BE2C (cell line): ENCODE measurements at regions not wholly inside any gene's neighbourhood (a gene's known extent, or its start where the extent isn't known, plus 50 kb on each side); places are given as distances from the start of the nearest gene placed in this dataset.

Experiments
- DNase-seq: peaks from one replicate; pipeline ENCODE4 v3.0.0-alpha.2; 2020
- H3K27me3 ChIP-seq: fragments of 250-450 bp; sonication (Bioruptor Pico); 2 replicates; pipeline ENCODE4 v1.5.1; 2020; ENCODE audit warnings: mild to moderate bottlenecking
- H3K36me3 ChIP-seq: fragments of 250-450 bp; sonication (Bioruptor Pico); 2 replicates; pipeline ENCODE4 v1.5.1; 2020; ENCODE audit warnings: mild to moderate bottlenecking
- H3K4me1 ChIP-seq: fragments of 250-450 bp; sonication (Bioruptor Pico); 2 replicates; pipeline ENCODE4 v1.5.1; 2020
- H3K4me3 ChIP-seq: 2 replicates; pipeline ENCODE4 v1.5.1; 2011; ENCODE audit warnings: low read depth, low read length
- H3K9me3 ChIP-seq: fragments of 250-450 bp; sonication (Bioruptor Pico); 2 replicates; pipeline ENCODE4 v1.5.1; 2020
- TF ChIP-seq, protein P1 (sequence below): IDR thresholded peaks from 2 replicates; pipeline ENCODE4 v1.5.1; 2012; ENCODE audit warnings: mild to moderate bottlenecking, low read depth, low read length

DNA sequence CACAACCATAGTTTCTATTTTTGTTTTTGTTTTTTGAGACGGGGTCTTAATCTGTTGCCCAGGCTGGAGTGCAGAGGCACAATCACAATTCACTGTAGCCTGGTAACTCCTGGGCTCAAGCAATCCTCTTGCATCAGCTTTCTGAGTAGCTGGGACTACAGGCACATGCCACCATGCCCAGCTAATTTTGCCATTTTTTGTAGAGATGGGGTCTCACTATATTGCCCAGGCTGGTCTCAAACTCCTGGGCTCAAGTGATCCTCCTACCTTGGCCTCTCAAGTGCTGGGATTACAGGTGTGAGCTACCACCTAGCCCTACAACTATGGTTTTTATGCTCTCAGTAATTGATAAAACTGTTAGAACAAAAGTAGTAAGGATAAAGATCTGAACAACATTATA, 147.5 kb upstream of the SHB start:
- no peaks in the 10 kb centered on the region for H3K27me3 ChIP-seq
- H3K4me1 ChIP-seq: peaks cover 8% of the 10 kb centered on the region
- TF ChIP-seq, protein P1, sequence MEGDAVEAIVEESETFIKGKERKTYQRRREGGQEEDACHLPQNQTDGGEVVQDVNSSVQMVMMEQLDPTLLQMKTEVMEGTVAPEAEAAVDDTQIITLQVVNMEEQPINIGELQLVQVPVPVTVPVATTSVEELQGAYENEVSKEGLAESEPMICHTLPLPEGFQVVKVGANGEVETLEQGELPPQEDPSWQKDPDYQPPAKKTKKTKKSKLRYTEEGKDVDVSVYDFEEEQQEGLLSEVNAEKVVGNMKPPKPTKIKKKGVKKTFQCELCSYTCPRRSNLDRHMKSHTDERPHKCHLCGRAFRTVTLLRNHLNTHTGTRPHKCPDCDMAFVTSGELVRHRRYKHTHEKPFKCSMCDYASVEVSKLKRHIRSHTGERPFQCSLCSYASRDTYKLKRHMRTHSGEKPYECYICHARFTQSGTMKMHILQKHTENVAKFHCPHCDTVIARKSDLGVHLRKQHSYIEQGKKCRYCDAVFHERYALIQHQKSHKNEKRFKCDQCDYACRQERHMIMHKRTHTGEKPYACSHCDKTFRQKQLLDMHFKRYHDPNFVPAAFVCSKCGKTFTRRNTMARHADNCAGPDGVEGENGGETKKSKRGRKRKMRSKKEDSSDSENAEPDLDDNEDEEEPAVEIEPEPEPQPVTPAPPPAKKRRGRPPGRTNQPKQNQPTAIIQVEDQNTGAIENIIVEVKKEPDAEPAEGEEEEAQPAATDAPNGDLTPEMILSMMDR: no peak

GRCh38 chr9:38215465-38215864, 146.4 kb upstream of the SHB start:
- peaks cover 8% of the 10 kb centered on the region for H3K4me1 ChIP-seq
- H3K9me3 ChIP-seq: no peaks in the 10 kb centered on the region
- TF ChIP-seq, protein P1: no peak
- DNase-seq: no peak
- H3K4me3 ChIP-seq: no peak overlapping the region
- no peaks in the 10 kb centered on the region for H3K36me3 ChIP-seq
- no peaks in the 10 kb centered on the region for H3K27me3 ChIP-seq

More for the DNA sequence above, 147.5 kb upstream of the SHB start:
- Histone ChIP-seq H3K9me3 (no peaks in the 10 kb centered on the region), H3K36me3 (no peaks in the 10 kb centered on the region), H3K4me3 (no peak overlapping the region)
- no peak for DNase-seq

DNA sequence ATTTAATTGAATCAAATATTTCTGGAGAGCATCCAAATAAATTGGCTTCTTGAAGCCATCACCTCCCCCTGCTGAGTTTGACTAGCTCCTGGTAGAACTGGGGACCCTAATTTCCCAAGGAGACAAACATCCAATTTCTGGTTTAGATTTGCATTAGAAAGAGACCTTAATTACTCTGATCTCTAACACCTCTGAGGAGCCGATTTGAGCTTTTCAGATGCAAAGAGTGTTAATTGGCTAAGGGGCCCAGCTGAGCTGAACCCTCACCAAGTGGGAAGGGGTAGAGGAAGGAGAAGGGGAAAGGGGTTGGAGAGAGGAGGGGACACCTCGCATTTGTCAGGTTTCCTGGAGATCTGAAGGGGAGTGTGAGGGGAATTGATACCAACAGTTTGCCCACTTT, 145.4 kb upstream of the SHB start:
- H3K4me3 ChIP-seq: no peak overlapping the region
- no peak for DNase-seq
- no peaks in the 10 kb centered on the region for H3K36me3 ChIP-seq
- TF ChIP-seq, protein P1: no peak
- no peaks in the 10 kb centered on the region for H3K9me3 ChIP-seq
- H3K27me3 ChIP-seq: no peaks in the 10 kb centered on the region
- peaks cover 8% of the 10 kb centered on the region for H3K4me1 ChIP-seq

DNA sequence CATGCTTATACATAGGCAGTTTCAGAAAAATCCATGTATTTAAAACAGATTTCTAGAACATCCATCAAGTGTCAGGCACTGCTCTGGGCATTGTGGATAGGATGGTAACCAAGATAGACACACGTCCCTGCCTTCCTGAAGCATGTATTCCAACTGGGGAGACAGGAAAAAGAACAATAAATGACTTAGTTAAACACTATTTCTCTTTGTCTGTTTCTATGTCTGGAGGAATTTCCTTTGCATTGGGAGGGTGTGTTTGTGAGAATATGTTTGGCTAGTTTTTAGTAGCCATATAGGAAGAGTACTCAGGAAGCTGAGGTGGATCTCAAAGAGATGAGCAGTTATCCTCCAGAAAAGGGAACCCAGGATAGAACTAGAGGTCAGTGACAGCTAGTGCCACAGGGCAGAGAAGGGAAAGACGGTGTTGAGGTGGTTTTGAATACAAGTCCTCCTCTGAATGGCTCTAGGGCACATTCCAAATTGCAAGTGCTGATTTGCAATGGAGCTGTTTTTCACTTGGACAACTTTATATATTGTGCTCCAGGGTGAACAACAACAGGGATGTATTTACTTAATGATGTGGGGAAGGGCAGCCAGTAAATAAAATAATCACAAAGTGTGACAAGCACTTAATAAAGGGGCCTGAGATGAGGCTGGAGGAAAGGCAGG, 144.7 kb upstream of the SHB start:
- Histone ChIP-seq H3K4me3 (no peak overlapping the region), H3K9me3 (no peaks in the 10 kb centered on the region), H3K27me3 (no peaks in the 10 kb centered on the region), H3K4me1 (peaks cover 8% of the 10 kb centered on the region), H3K36me3 (no peaks in the 10 kb centered on the region)
- DNase-seq: no peak
- TF ChIP-seq, protein P1: no peak

- TF ChIP-seq, protein P1: no peak
- H3K36me3 ChIP-seq: no peaks in the 10 kb centered on the region
- H3K4me3 ChIP-seq: no peak overlapping the region
- DNase-seq: no peak
- peaks cover 8% of the 10 kb centered on the region for H3K4me1 ChIP-seq
- H3K9me3 ChIP-seq: no peaks in the 10 kb centered on the region; the same call in 1 of the 2 replicates
- H3K27me3 ChIP-seq: no peaks in the 10 kb centered on the region
Measured at GRCh38 chr9:38212016-38212415, 143.0 kb upstream of the SHB start.

DNA sequence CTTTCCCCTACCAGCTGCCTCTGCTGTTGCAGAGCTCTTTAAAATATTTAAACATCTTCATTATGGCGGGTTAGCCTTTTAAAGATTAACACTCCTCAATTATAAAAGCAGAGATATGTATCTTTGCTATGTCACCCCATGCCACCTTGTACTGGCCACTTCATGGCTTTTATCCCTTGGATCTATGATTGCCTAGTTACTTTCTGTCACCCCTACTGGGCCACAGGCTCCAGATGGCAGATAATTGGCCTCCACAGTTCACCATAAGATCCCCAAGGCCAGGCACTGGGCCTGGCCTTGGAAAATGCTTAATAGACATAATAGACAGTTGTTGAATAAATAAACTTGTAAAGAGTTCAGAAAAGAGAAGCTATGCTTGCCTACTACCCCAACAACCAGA, 142.0 kb upstream of the SHB start:
- Histone ChIP-seq H3K4me1 (peaks cover 8% of the 10 kb centered on the region), H3K4me3 (no peak overlapping the region), H3K27me3 (no peaks in the 10 kb centered on the region), H3K36me3 (no peaks in the 10 kb centered on the region), H3K9me3 (no peaks in the 10 kb centered on the region; the same call in 1 of the 2 replicates)
- TF ChIP-seq, protein P1: no peak
- DNase-seq: no peak
